Liver (tissue), 3 donors: ENCODE measurements at regions not wholly inside any gene's neighbourhood (a gene's known extent, or its start where the extent isn't known, plus 50 kb on each side); places are given as distances from the start of the nearest gene placed in this dataset.

ENCODE experiments used
- GABPA ChIP-seq, 2 donors: IDR thresholded peaks in 1 of 2; conservative IDR thresholded peaks in 1 of 2; 2 replicates each; pipeline ENCODE4 v1.6.1; 2016; ENCODE audit warnings: antibody characterized with exemption in 2 of 2, mild to moderate bottlenecking in 1 of 2, moderate library complexity in 1 of 2
- JUND ChIP-seq, 2 donors: IDR thresholded peaks; 2 replicates each; pipeline ENCODE4 v1.6.1; 2016; ENCODE audit warnings: antibody characterized with exemption in 2 of 2
- REST ChIP-seq: IDR thresholded peaks from 2 replicates; pipeline ENCODE4 v1.6.1; 2016; ENCODE audit warnings: antibody characterized with exemption, mild to moderate bottlenecking
- TAF1 ChIP-seq: conservative IDR thresholded peaks from 2 replicates; pipeline ENCODE4 v1.6.1; 2016; ENCODE audit warnings: antibody characterized with exemption, mild to moderate bottlenecking
- TF ChIP-seq, protein P1 (sequence below): fragments of 150-350 bp; IDR thresholded peaks from 2 replicates; pipeline ENCODE4 v1.5.1; 2017; ENCODE audit warnings: improper control_type of control experiment, low read depth, low read length; ENCODE audit not compliant: missing input control
- donor health status: healthy.
- donor health status: healthy.

DNA sequence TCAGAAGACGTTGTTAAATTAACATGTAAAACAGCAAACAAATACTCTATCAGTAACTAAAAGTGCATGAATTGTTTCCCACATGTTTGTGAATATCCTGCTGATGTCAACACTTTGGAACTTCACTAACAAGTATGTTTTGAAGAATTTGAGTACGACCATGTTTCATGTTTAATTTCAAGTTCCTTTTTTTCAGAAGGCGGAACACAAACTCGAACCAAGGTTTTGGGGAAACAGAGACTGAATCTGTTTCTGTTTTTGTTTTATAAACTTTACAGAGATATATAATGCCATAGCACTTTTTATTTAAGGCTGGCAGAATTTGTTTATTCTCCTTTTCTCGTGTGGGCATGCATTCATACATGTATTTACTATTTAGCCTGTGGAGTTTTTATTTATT, 509.3 kb upstream of the CITED2 start:
- TF ChIP-seq, protein P1, sequence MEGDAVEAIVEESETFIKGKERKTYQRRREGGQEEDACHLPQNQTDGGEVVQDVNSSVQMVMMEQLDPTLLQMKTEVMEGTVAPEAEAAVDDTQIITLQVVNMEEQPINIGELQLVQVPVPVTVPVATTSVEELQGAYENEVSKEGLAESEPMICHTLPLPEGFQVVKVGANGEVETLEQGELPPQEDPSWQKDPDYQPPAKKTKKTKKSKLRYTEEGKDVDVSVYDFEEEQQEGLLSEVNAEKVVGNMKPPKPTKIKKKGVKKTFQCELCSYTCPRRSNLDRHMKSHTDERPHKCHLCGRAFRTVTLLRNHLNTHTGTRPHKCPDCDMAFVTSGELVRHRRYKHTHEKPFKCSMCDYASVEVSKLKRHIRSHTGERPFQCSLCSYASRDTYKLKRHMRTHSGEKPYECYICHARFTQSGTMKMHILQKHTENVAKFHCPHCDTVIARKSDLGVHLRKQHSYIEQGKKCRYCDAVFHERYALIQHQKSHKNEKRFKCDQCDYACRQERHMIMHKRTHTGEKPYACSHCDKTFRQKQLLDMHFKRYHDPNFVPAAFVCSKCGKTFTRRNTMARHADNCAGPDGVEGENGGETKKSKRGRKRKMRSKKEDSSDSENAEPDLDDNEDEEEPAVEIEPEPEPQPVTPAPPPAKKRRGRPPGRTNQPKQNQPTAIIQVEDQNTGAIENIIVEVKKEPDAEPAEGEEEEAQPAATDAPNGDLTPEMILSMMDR = no peak
- TF ChIP-seq REST (no peak), GABPA (IDR thresholded peaks at IDR 0.05 in 1 of 2, conservative IDR thresholded peaks at IDR 0.05 in 1 of 2) (no peak), TAF1 (no peak), JUND (IDR thresholded peaks at IDR 0.05) (no peak)
